Mesendoderm (in vitro differentiated cells): ENCODE measurements at regions not wholly inside any gene's neighbourhood (a gene's known extent, or its start where the extent isn't known, plus 50 kb on each side); places are given as distances from the start of the nearest gene placed in this dataset.

Experiments
- DNase-seq: peaks from one replicate; pipeline ENCODE4 v3.0.0; 2013
- H2AK5ac ChIP-seq: 2 replicates; pipeline ENCODE4 v1.6.1; 2013; ENCODE audit warnings: low read length, inconsistent platforms
- H2BK120ac ChIP-seq: 2 replicates; pipeline ENCODE4 v1.6.1; 2013; ENCODE audit warnings: low read depth, mild to moderate bottlenecking, low read length, moderate library complexity, mixed read lengths
- H2BK15ac ChIP-seq: replicated peaks from 2 replicates; pipeline ENCODE4 v1.6.1; 2013; ENCODE audit warnings: low read depth, mild to moderate bottlenecking, moderate library complexity
- H2BK5ac ChIP-seq: 2 replicates; pipeline ENCODE4 v1.6.1; 2013; ENCODE audit warnings: low read length, inconsistent platforms
- H3K18ac ChIP-seq: 2 replicates; pipeline ENCODE4 v1.6.1; 2013; ENCODE audit warnings: mild to moderate bottlenecking, low read length, mixed read lengths
- H3K23ac ChIP-seq: one replicate; pipeline ENCODE4 v1.6.1; 2013; ENCODE audit warnings: low read length
- H3K27ac ChIP-seq: 2 replicates; pipeline ENCODE4 v1.5.1; 2013; ENCODE audit warnings: low read depth, mild to moderate bottlenecking, inconsistent platforms, low read length, moderate library complexity
- H3K27me3 ChIP-seq: 2 replicates; pipeline ENCODE4 v1.6.1; 2013; ENCODE audit warnings: low read length, control low read depth, mild to moderate bottlenecking, inconsistent platforms; ENCODE audit not compliant: insufficient read depth, poor library complexity
- H3K36me3 ChIP-seq: 2 replicates; pipeline ENCODE4 v1.6.1; 2013; ENCODE audit warnings: low read length, inconsistent platforms; ENCODE audit not compliant: control insufficient read depth, insufficient read depth
- H3K4ac ChIP-seq: one replicate; pipeline ENCODE4 v1.6.1; 2013; ENCODE audit warnings: low read depth, mild to moderate bottlenecking, low read length, moderate library complexity
- H3K4me1 ChIP-seq: 2 replicates; pipeline ENCODE4 v1.6.1; 2013; ENCODE audit warnings: low read depth, low read length, inconsistent platforms; ENCODE audit not compliant: control insufficient read depth
- H3K4me2 ChIP-seq: 2 replicates; pipeline ENCODE4 v1.6.1; 2013; ENCODE audit warnings: low read length
- H3K4me3 ChIP-seq: 2 replicates; pipeline ENCODE4 v1.5.1; 2013; ENCODE audit warnings: mild to moderate bottlenecking, low read length
- H3K56ac ChIP-seq: one replicate; pipeline ENCODE4 v1.6.1; 2013; ENCODE audit warnings: low read length
- H3K79me1 ChIP-seq: 2 replicates; pipeline ENCODE4 v1.6.1; 2013; ENCODE audit warnings: low read length, inconsistent platforms
- H3K79me2 ChIP-seq: 2 replicates; pipeline ENCODE4 v1.6.1; 2013; ENCODE audit warnings: mild to moderate bottlenecking, low read length; ENCODE audit not compliant: control insufficient read depth, insufficient read depth
- H3K9ac ChIP-seq: 2 replicates; pipeline ENCODE4 v1.6.1; 2013; ENCODE audit warnings: low read length, inconsistent platforms
- H4K5ac ChIP-seq: one replicate; pipeline ENCODE4 v1.6.1; 2013; ENCODE audit warnings: low read length
- H4K8ac ChIP-seq: one replicate; pipeline ENCODE4 v1.6.1; 2013; ENCODE audit warnings: low read depth, mild to moderate bottlenecking, control low read depth, low read length, moderate library complexity
- WGBS: extraction: QIAGEN DNeasy Blood & Tissue Kit; methylation state at CpG from one replicate; pipeline ENCODE4 v1.1.7; 2013; ENCODE audit warnings: low lambda C conversion rate, missing lambda C conversion rate; ENCODE audit not compliant: insufficient coverage; ENCODE audit errors: extremely low coverage; 5-methylcytosine and 5-hydroxymethylcytosine counted together

- H2AK5ac ChIP-seq: no peak overlapping the region
- H3K4ac ChIP-seq: no peak overlapping the region
- no peaks in the 10 kb centered on the region for H3K79me1 ChIP-seq
- H3K9ac ChIP-seq: no peak overlapping the region
- H3K4me2 ChIP-seq: no peak overlapping the region
- no peak overlapping the region for H3K4me3 ChIP-seq
- H4K8ac ChIP-seq: no peak overlapping the region
- H3K27me3 ChIP-seq: no peaks in the 10 kb centered on the region
- no peaks in the 10 kb centered on the region for H3K36me3 ChIP-seq
- no peak overlapping the region for H3K18ac ChIP-seq
- no peak overlapping the region for H2BK120ac ChIP-seq
- H3K56ac ChIP-seq: no peak overlapping the region
- no peak overlapping the region for H3K27ac ChIP-seq
- H3K4me1 ChIP-seq: no peaks in the 10 kb centered on the region
- DNase-seq: no peak
- H3K23ac ChIP-seq: no peak overlapping the region
- no peak overlapping the region for H2BK15ac ChIP-seq
- no peak overlapping the region for H2BK5ac ChIP-seq
- no peak overlapping the region for H4K5ac ChIP-seq
- no peaks in the 10 kb centered on the region for H3K79me2 ChIP-seq
- no CpG with 5 or more reads among the region's 8 CpGs for WGBS
Measured at GRCh38 chr18:41681138-41681880, 273.7 kb upstream of the PIK3C3 start.

GRCh38 chr18:41674506-41674905 is 280.5 kb upstream of the PIK3C3 start:
- H3K4me3 ChIP-seq: no peak overlapping the region
- no peak overlapping the region for H4K8ac ChIP-seq
- no peak overlapping the region for H3K18ac ChIP-seq
- H3K27ac ChIP-seq: no peak overlapping the region
- no peak overlapping the region for H2BK120ac ChIP-seq
- no peak overlapping the region for H4K5ac ChIP-seq
- H3K36me3 ChIP-seq: no peaks in the 10 kb centered on the region
- no peak overlapping the region for H3K4ac ChIP-seq
- H3K4me2 ChIP-seq: no peak overlapping the region
- H3K9ac ChIP-seq: no peak overlapping the region
- H3K79me2 ChIP-seq: no peaks in the 10 kb centered on the region
- no peak overlapping the region for H3K23ac ChIP-seq
- no peak overlapping the region for H2AK5ac ChIP-seq
- H2BK15ac ChIP-seq: no peak overlapping the region
- DNase-seq: no peak
- H2BK5ac ChIP-seq: no peak overlapping the region
- H3K56ac ChIP-seq: no peak overlapping the region
- H3K79me1 ChIP-seq: no peaks in the 10 kb centered on the region
- no CpG with 5 or more reads among the region's 7 CpGs for WGBS
- H3K4me1 ChIP-seq: no peaks in the 10 kb centered on the region
- H3K27me3 ChIP-seq: no peaks in the 10 kb centered on the region

- Histone ChIP-seq H3K9ac (no peak overlapping the region), H2BK15ac (no peak overlapping the region), H3K4ac (no peak overlapping the region), H3K4me2 (no peak overlapping the region), H3K23ac (no peak overlapping the region), H3K36me3 (no peaks in the 10 kb centered on the region), H3K4me1 (no peaks in the 10 kb centered on the region), H3K18ac (no peak overlapping the region), H3K56ac (no peak overlapping the region), H4K8ac (no peak overlapping the region), H2BK120ac (no peak overlapping the region), H3K79me2 (no peaks in the 10 kb centered on the region), H3K79me1 (no peaks in the 10 kb centered on the region), H3K4me3 (no peak overlapping the region), H2BK5ac (no peak overlapping the region), H4K5ac (no peak overlapping the region), H2AK5ac (no peak overlapping the region), H3K27me3 (no peaks in the 10 kb centered on the region), H3K27ac (no peak overlapping the region)
- DNase-seq: no peak
Measured at GRCh38 chr18:41666231-41666630, 288.8 kb upstream of the PIK3C3 start.

GRCh38 chr18:41665210-41665609 is 289.8 kb upstream of the PIK3C3 start:
- Histone ChIP-seq H3K4me3 (no peak overlapping the region), H3K9ac (no peak overlapping the region)
- WGBS: no CpG with 5 or more reads among the region's 5 CpGs

GRCh38 chr18:41660654-41661053 is 294.4 kb upstream of the PIK3C3 start:
- Histone ChIP-seq H3K27ac (no peak overlapping the region), H3K9ac (no peak overlapping the region), H3K4me1 (no peaks in the 10 kb centered on the region), H4K5ac (no peak overlapping the region), H3K4me2 (no peak overlapping the region), H2BK120ac (no peak overlapping the region), H2AK5ac (no peak overlapping the region), H3K79me1 (no peaks in the 10 kb centered on the region), H3K79me2 (no peaks in the 10 kb centered on the region), H2BK15ac (no peak overlapping the region), H3K4me3 (no peak overlapping the region), H3K23ac (no peak overlapping the region), H2BK5ac (no peak overlapping the region), H3K36me3 (no peaks in the 10 kb centered on the region), H3K27me3 (no peaks in the 10 kb centered on the region), H3K56ac (no peak overlapping the region), H3K4ac (no peak overlapping the region), H4K8ac (no peak overlapping the region), H3K18ac (no peak overlapping the region)
- DNase-seq: no peak

More at GRCh38 chr18:41665210-41665609, 289.8 kb upstream of the PIK3C3 start:
- no peak overlapping the region for H3K4ac ChIP-seq
- no peak overlapping the region for H3K18ac ChIP-seq
- H3K27me3 ChIP-seq: no peaks in the 10 kb centered on the region
- H3K4me1 ChIP-seq: no peaks in the 10 kb centered on the region
- no peak overlapping the region for H2BK15ac ChIP-seq
- H3K79me1 ChIP-seq: no peaks in the 10 kb centered on the region
- no peak overlapping the region for H2AK5ac ChIP-seq
- H2BK5ac ChIP-seq: no peak overlapping the region
- no peaks in the 10 kb centered on the region for H3K36me3 ChIP-seq
- H2BK120ac ChIP-seq: no peak overlapping the region
- no peak overlapping the region for H4K5ac ChIP-seq
- no peak overlapping the region for H4K8ac ChIP-seq
- no peak overlapping the region for H3K56ac ChIP-seq
- no peak overlapping the region for H3K27ac ChIP-seq
- DNase-seq: no peak
- no peaks in the 10 kb centered on the region for H3K79me2 ChIP-seq
- no peak overlapping the region for H3K4me2 ChIP-seq
- H3K23ac ChIP-seq: no peak overlapping the region

- DNase-seq: no peak
- no peak overlapping the region for H3K56ac ChIP-seq
- no peak overlapping the region for H2BK5ac ChIP-seq
- H3K4me1 ChIP-seq: no peaks in the 10 kb centered on the region
- H3K79me1 ChIP-seq: no peaks in the 10 kb centered on the region
- H4K5ac ChIP-seq: no peak overlapping the region
- no peak overlapping the region for H3K4me2 ChIP-seq
- no peak overlapping the region for H4K8ac ChIP-seq
- H3K27ac ChIP-seq: no peak overlapping the region
- H2AK5ac ChIP-seq: no peak overlapping the region
- no peaks in the 10 kb centered on the region for H3K36me3 ChIP-seq
- no peak overlapping the region for H2BK120ac ChIP-seq
- H3K23ac ChIP-seq: no peak overlapping the region
- no peaks in the 10 kb centered on the region for H3K27me3 ChIP-seq
- H3K4ac ChIP-seq: no peak overlapping the region
- no peak overlapping the region for H3K18ac ChIP-seq
- H3K79me2 ChIP-seq: no peaks in the 10 kb centered on the region
- no peak overlapping the region for H3K4me3 ChIP-seq
- WGBS: no CpG with 5 or more reads among the region's 3 CpGs
- H3K9ac ChIP-seq: no peak overlapping the region
- H2BK15ac ChIP-seq: no peak overlapping the region
Measured at GRCh38 chr18:41659438-41660130, 295.4 kb upstream of the PIK3C3 start.
